Activated naive CD4-positive, alpha-beta T cell treated with anti-CD3 and anti-CD28 coated beads, Interleukin-2, amount 10 ng/mL, durations not matched to agents 7 days and 5 days (primary cell): ENCODE measurements at regions not wholly inside any gene's neighbourhood (a gene's known extent, or its start where the extent isn't known, plus 50 kb on each side); places are given as distances from the start of the nearest gene placed in this dataset.

Experiments
- CTCF ChIA-PET: fragments of 350-600 bp; sonication (Branson Sonifier 250); formaldehyde crosslinking; loops from one replicate; lab custom pipeline; 2021; ENCODE audit warnings: antibody characterized with exemption; lab: Charles Lee
- DNase-seq: peaks from one replicate; pipeline ENCODE4 v3.0.0-alpha.2; 2020
- H3K27ac Mint-ChIP-seq: one replicate; pipeline ENCODE4 v1.8.0; 2021; ENCODE audit warnings: mild to moderate bottlenecking, moderate library complexity, mixed read lengths
- H3K27me3 Mint-ChIP-seq: one replicate; pipeline ENCODE4 v1.8.0; 2021; ENCODE audit warnings: mild to moderate bottlenecking, mixed read lengths
- H3K36me3 Mint-ChIP-seq: one replicate; pipeline ENCODE4 v1.8.0; 2021; ENCODE audit warnings: mixed read lengths
- H3K4me1 Mint-ChIP-seq: one replicate; pipeline ENCODE4 v1.8.0; 2021; ENCODE audit warnings: mixed read lengths
- H3K4me3 Mint-ChIP-seq: one replicate; pipeline ENCODE4 v1.8.0; 2021; ENCODE audit warnings: mild to moderate bottlenecking, moderate library complexity, mixed read lengths
- H3K9me3 Mint-ChIP-seq: one replicate; pipeline ENCODE4 v1.8.0; 2021; ENCODE audit warnings: mixed read lengths

DNA sequence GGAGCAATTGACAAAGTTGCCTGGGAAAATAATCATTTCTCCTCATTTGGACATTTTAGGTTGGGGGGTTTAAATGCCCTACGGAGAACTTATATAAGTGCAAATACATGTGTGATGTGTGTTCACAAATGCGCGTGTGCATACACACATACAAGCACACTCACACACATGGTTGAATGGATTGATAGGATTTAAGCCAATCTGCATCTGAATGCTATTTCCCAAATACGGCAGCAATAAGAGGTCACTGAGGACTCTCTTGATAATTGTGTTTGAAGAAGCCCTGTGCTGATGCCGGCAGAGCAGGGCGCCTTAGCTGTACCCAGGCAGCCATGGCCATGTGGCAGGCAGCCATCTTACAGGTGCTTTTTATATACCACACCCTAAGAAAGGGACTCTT is 165.3 kb upstream of the LEF1 start:
- H3K27ac Mint-ChIP-seq, result no peak overlapping the region
- no peaks in the 10 kb centered on the region for H3K9me3 Mint-ChIP-seq
- CTCF ChIA-PET, result no interaction called here
- no peak overlapping the region for H3K4me3 Mint-ChIP-seq
- H3K27me3 Mint-ChIP-seq, result peaks cover 3% of the 10 kb centered on the region
- no peaks in the 10 kb centered on the region for H3K36me3 Mint-ChIP-seq
- DNase-seq, result no peak
- peaks cover 5% of the 10 kb centered on the region for H3K4me1 Mint-ChIP-seq

DNA sequence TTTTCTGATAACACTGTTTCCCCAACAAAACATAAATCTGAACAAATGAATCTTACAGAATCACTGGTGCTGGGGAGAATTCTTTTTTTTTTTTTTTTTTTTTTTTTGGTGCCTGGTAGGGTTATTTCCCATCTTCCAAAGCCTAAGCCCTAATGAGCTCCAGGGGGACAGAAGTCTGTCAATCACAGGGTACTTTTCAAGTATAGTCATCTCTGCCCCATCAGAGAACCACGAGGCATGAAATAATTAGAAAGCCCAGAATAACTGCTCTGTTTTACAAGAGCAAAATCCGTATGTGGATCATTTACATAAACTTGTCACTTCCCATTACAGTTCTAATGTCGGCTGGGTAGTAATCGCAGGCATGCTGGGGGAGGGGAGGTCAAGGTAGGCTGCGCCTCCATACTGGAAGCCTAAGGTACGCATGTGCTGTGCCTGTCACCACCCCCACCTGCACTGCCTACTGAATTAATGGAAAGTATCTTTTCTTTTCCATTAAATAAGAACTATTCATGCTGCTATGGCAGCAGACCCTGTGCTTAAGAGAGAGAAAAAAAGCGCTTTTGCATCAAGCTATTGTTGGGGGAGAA is 164.7 kb upstream of the LEF1 start:
- no peak overlapping the region for H3K4me3 Mint-ChIP-seq
- CTCF ChIA-PET, result interaction anchor here (1.0 kb wide), 1 partner anchor 22 kb away, joined by 3 read pairs; no protein-coding TSS in a partner anchor
- DNase-seq, result no peak
- H3K27ac Mint-ChIP-seq, result no peak overlapping the region
- no peaks in the 10 kb centered on the region for H3K36me3 Mint-ChIP-seq
- no peaks in the 10 kb centered on the region for H3K9me3 Mint-ChIP-seq
- H3K4me1 Mint-ChIP-seq, result peaks cover 9% of the 10 kb centered on the region
- peaks cover 3% of the 10 kb centered on the region for H3K27me3 Mint-ChIP-seq

DNA sequence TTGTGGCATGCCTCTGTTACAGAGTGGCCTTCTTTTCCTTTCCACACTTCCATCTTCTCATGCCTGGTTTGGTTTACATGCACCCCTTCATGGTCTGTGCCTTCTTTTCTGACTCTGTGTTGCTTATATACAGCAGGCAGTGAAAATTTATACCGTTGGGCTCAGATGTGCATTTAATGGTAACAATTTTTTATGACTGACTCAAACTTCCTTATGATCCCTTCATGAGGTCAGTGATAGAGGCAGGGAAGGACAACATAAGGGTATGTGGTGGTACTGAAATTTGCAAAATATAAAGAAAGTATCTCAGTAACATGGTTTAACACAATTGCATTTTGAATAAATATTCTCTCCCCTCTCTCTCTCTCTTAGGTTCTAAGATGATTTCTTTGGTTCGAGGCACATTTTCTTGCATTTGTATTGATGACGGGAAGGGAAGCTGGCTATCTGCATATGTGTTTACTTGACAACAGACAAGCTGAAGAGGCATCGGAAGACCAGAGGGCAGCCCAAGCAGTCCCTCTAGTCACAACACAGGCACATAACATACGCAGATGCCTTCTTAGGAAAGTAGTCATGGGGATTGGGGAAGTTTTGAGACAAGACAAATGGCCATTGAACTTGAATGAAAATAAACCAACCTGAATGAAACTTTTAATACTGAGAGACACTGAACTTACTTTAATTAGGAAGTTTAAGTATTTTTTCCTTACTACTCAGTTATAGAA is 163.3 kb upstream of the LEF1 start:
- CTCF ChIA-PET, result interaction anchor here (1.0 kb wide), 1 partner anchor 23 kb away, joined by 3 read pairs; no protein-coding TSS in a partner anchor
- H3K36me3 Mint-ChIP-seq, result peaks cover 4% of the 10 kb centered on the region
- H3K4me1 Mint-ChIP-seq, result peaks cover 23% of the 10 kb centered on the region
- no peak overlapping the region for H3K4me3 Mint-ChIP-seq
- no peaks in the 10 kb centered on the region for H3K9me3 Mint-ChIP-seq
- no peak for DNase-seq
- no peak overlapping the region for H3K27ac Mint-ChIP-seq
- H3K27me3 Mint-ChIP-seq, result peaks cover 3% of the 10 kb centered on the region

DNA sequence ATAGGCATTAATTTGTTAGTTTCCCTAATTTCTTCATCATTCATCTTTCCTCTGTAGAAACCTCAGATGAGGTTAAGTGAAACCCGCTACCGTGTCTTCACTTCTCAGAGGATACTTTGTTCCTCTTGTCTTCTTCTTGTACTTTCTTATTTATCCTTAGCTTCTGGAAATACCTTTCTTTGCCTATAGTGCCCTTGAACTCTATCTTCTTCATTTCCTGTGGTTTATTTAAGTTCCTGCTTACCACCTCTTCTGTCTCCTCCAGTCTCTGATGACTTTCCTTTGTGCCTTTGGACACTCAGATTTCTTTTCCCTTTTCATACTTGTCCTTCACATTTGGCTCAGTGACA is 159.6 kb upstream of the LEF1 start:
- Mint-ChIP-seq H3K9me3 (peaks cover 2% of the 10 kb centered on the region), H3K4me3 (no peak overlapping the region), H3K4me1 (peaks cover 25% of the 10 kb centered on the region), H3K27ac (no peak overlapping the region), H3K27me3 (peaks cover 11% of the 10 kb centered on the region), H3K36me3 (peaks cover 4% of the 10 kb centered on the region)
- no peak for DNase-seq
- CTCF ChIA-PET, result no interaction called here

DNA sequence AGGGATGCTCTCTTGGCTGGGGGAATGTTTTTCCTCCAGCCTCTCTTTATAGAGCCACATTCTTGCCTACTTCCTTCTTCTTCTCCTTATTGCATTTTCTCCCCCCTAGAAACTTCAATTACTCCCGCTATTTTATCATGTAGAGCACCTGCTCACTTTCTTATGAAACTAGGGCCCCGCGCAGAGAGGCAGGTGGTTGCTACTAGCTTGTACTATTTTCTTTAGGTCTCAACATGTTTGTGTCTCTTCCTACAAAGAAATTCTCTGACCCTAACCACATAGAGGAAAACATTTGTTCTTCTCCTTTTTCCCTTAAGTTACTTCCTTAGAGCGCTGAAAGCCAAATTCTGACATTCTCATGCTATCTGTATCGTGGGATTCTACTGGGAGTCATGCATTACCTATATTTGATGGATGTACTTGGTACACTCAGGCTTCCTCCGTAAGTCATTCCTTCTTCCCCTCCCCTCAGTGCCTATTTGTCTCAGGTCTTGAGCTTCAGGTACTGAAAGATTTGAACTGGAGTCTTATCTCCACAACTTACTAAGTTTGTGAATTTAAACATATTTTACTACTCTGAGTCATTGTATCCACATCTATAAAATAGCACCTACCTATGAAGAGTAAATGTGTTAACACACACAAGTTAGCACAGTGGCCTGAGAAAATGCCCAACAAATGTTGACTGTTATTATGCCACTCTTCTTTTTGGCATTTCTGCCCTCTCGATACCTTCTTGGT is 159.1 kb upstream of the LEF1 start:
- no peak for DNase-seq
- CTCF ChIA-PET, result no interaction called here
- H3K27ac Mint-ChIP-seq, result no peak overlapping the region
- peaks cover 4% of the 10 kb centered on the region for H3K36me3 Mint-ChIP-seq
- peaks cover 25% of the 10 kb centered on the region for H3K4me1 Mint-ChIP-seq
- H3K27me3 Mint-ChIP-seq, result peaks cover 11% of the 10 kb centered on the region
- no peak overlapping the region for H3K4me3 Mint-ChIP-seq
- peaks cover 2% of the 10 kb centered on the region for H3K9me3 Mint-ChIP-seq

DNA sequence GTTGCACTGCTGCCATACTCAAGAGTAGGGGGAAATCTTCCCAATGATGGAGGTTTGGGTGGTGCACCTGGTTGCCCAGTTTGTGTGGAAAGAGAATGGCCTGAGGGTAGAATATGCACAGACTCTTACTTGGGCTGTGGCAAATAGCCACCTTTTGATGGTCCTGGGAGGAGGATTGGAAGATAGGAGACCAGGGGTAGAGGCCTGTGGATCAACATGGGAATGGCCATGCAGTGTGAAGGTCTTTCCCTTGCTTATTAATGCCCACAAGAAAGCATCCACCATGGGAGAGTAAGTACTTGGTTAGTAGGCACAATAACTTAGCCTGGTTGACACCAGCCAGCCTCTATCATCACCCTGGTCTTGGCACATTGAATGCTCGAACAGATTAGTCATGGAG is 156.8 kb upstream of the LEF1 start:
- Mint-ChIP-seq H3K36me3 (peaks cover 7% of the 10 kb centered on the region), H3K27me3 (peaks cover 11% of the 10 kb centered on the region), H3K9me3 (peaks cover 6% of the 10 kb centered on the region), H3K4me3 (no peak overlapping the region), H3K27ac (no peak overlapping the region), H3K4me1 (peaks cover 25% of the 10 kb centered on the region)
- no peak for DNase-seq
- CTCF ChIA-PET, result no interaction called here

DNA sequence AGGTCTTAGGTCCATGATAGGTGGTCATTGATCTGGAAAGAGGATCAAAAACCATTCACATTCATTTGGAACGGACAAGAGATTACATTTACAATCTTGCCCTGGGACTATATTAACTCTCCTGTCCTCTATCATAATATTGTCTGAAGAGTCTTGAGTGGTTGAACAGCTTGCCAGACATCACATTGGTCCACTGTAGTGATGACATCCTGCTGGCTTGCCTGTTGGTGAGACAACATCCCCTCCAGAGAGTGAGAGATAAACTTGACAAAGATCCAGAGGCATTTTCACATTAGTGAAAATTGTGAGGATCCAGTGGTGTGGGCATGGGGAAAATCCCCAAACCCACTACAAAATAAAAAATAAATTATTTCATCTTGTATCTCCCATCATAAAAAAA is 155.7 kb upstream of the LEF1 start:
- Mint-ChIP-seq H3K9me3 (peaks cover 6% of the 10 kb centered on the region), H3K27me3 (peaks cover 16% of the 10 kb centered on the region), H3K4me3 (no peak overlapping the region), H3K4me1 (peaks cover 28% of the 10 kb centered on the region), H3K36me3 (peaks cover 7% of the 10 kb centered on the region), H3K27ac (no peak overlapping the region)
- CTCF ChIA-PET, result no interaction called here
- DNase-seq, result no peak

DNA sequence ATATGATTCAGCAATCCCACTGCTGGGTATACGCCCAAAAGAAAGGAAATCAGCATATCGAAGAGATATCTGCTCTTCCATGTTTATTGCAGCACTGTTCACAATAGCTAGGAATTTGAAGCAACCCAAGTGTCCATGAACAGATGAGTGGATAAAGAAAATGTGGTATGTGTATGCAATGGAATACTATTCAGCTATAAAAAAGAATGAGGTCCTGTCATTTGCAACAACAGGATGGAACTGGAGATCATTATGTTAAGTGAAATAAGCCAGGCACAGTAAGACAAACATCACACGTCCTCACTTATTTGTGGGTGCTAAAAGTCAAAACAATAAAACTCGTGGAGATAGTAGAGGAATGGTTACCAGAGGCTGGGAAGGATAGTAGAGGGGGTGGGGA is 153.8 kb upstream of the LEF1 start:
- Mint-ChIP-seq H3K4me3 (no peak overlapping the region), H3K27me3 (peaks cover 16% of the 10 kb centered on the region), H3K27ac (no peak overlapping the region), H3K36me3 (peaks cover 4% of the 10 kb centered on the region), H3K4me1 (peaks cover 10% of the 10 kb centered on the region), H3K9me3 (peaks cover 6% of the 10 kb centered on the region)
- CTCF ChIA-PET, result no interaction called here
- no peak for DNase-seq

DNA sequence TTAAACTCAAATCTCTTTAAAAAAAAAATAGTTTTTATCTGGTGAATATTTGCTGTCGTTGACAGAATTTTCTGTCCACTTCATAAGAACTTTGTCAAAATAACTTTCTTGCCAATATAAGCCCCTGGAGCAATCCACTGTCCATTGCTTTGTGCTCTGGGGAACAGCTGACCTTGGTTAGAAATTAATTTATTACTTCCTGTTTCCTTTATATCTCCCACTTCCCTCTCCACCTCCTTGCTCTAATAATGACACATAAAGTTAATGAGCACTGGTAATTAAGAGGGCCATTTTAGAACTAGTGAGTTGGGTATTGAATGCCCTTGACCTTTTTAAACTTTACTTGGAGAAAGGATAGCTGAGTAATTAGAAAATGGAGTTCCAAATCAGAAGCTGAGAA is 151.3 kb upstream of the LEF1 start:
- H3K27me3 Mint-ChIP-seq, result peaks cover 12% of the 10 kb centered on the region
- H3K4me1 Mint-ChIP-seq, result peaks cover 17% of the 10 kb centered on the region
- H3K4me3 Mint-ChIP-seq, result no peak overlapping the region
- no peak overlapping the region for H3K27ac Mint-ChIP-seq
- peaks cover 6% of the 10 kb centered on the region for H3K9me3 Mint-ChIP-seq
- CTCF ChIA-PET, result no interaction called here
- DNase-seq, result no peak
- peaks cover 4% of the 10 kb centered on the region for H3K36me3 Mint-ChIP-seq

DNA sequence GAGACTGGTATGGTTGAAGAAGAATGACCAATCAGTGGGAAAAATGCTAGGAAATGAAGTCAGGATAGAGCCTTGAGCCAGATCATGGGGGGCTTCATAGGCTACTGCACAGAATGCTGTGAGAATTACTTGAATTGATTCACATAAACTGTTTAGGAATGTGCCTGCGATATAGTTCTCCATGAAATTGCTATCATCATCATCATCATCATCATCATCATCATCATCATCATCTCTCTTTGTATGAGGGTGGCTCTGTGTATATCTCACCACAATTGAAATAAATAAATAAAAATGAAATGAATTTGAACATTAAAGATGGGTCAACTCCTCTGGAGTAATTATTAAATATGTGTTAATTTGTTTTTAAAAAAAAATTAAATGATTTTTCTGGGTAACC is 148.6 kb upstream of the LEF1 start:
- Mint-ChIP-seq H3K27me3 (peaks cover 14% of the 10 kb centered on the region), H3K27ac (no peak overlapping the region), H3K36me3 (peaks cover 4% of the 10 kb centered on the region), H3K9me3 (peaks cover 1% of the 10 kb centered on the region), H3K4me3 (no peak overlapping the region), H3K4me1 (peaks cover 39% of the 10 kb centered on the region)
- DNase-seq, result no peak
- CTCF ChIA-PET, result no interaction called here

DNA sequence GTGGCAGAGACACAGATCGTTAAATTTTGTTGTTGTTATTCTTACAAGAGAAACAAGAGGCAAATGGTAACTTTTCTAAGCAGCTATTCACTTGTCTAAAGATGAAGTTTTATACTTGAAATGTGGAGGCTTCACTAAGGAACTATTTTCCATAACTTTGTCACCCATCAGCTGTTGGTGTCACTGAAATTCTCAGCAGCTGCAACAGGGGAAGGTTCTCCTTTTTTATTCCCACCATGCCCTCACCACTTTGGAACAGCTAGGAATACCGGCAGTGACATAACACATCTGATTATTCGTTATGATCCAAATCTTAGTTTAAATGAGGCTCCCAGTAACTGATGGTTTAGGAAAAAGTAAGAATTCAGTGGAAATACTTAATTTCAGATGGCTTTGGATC is 147.0 kb upstream of the LEF1 start:
- no peak for DNase-seq
- H3K36me3 Mint-ChIP-seq, result peaks cover 3% of the 10 kb centered on the region
- H3K27ac Mint-ChIP-seq, result peak overlapping the region; percentile 12
- peaks cover 14% of the 10 kb centered on the region for H3K27me3 Mint-ChIP-seq
- H3K4me3 Mint-ChIP-seq, result peak overlapping the region; percentile 40
- peaks cover 50% of the 10 kb centered on the region for H3K4me1 Mint-ChIP-seq
- no peaks in the 10 kb centered on the region for H3K9me3 Mint-ChIP-seq
- CTCF ChIA-PET, result interaction anchor here (1.1 to 1.2 kb wide), 2 partner anchors 36 to 40 kb away, joined by 4 read pairs; no protein-coding TSS in a partner anchor

DNA sequence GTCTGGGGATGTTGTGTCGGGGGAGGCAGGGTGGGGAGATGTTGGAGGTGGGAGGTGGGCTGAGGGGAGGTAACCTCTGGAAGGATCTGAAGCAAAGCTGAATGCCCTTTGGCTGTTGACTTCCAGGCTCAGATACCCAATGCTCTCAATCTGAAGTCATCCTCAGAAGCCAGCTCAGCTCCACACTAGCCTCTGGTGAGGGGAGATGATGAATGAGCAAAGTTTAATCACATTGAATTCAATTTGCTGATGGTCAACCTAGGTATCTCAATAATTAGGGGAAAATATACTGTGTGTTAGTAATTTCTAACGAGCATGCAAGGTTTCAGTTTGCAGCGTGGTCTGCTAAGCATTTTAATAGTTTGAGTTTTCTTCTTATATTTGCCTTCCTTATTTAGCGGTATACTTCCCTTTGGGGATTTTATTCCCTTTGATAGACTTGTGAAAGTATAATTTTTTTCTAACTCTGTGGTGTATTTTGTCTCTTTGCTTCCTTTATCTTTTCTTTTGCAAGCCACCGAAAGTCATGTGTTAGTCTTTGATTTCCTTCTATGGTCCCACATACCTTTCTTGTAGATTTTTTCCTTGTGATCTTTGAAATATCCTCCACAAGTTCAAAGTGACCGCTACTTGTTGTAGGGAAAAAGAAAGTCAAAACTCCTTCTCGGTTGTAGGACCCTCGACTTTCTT is 146.3 kb upstream of the LEF1 start:
- DNase-seq, result no peak
- H3K27me3 Mint-ChIP-seq, result peaks cover 18% of the 10 kb centered on the region
- CTCF ChIA-PET, result interaction anchor here (1.1 to 1.2 kb wide), 2 partner anchors 36 to 40 kb away, joined by 4 read pairs; no protein-coding TSS in a partner anchor
- H3K27ac Mint-ChIP-seq, result peak overlapping the region; percentile 12
- H3K36me3 Mint-ChIP-seq, result peaks cover 3% of the 10 kb centered on the region
- H3K9me3 Mint-ChIP-seq, result no peaks in the 10 kb centered on the region
- H3K4me1 Mint-ChIP-seq, result peaks cover 50% of the 10 kb centered on the region
- H3K4me3 Mint-ChIP-seq, result peak overlapping the region; percentile 40

DNA sequence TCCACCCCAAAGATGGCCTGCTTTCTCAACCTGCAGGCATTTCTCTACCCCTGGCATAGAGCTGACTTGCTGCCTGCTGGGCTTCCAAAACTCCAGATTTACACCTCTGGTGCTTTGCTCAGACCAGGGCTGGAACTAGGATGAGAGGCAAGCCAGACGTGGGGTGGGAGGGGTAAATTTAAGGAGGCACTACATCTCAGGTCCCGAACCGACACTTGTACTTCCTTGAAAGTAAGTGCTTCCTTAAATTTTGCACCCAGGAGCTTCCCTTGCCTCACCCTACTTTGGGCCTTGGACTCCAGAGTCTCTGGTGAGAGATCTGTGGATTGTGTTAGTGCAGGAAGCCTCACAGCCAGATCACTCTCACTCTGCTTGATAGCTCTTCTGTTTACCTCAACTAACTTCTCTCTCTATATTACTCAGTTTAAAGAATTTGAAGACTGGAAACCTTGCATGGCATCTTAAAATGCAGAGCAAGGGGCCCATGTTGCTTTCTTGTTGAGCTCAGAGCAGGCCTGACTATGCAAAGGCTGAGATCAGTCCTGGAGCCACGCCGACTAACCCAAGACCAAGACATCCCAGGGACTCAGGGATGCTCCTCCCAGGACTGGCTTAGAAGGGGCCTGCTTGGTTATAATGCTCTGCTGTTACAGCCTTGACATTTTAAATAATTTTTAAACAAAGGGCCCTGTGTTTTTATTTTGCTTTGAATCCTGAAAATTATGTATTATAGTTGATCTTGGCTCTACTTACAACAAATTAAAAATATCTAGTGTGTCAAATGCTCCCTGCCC is 145.0 kb upstream of the LEF1 start:
- Mint-ChIP-seq H3K4me3 (no peak overlapping the region), H3K9me3 (no peaks in the 10 kb centered on the region), H3K4me1 (peaks cover 48% of the 10 kb centered on the region), H3K27me3 (peaks cover 13% of the 10 kb centered on the region), H3K27ac (no peak overlapping the region), H3K36me3 (peaks cover 3% of the 10 kb centered on the region)
- CTCF ChIA-PET, result interaction anchor here (0.6 kb wide), 1 partner anchor 28 kb away, joined by 3 read pairs; no protein-coding TSS in a partner anchor
- DNase-seq, result no peak
